Cardiac muscle cell (in vitro differentiated cells and primary cell): ENCODE measurements at regions not wholly inside any gene's neighbourhood (a gene's known extent, or its start where the extent isn't known, plus 50 kb on each side); places are given as distances from the start of the nearest gene placed in this dataset.

Experiments
- DNase-seq, 2 donors: peaks; one replicate each; pipeline versions ENCODE4 v3.0.0 to v3.0.0-alpha.2; 2010 to 2017; ENCODE audit warnings: low read depth in 1 of 2, low spot score in 1 of 2
- H3K27ac ChIP-seq: fragments of 200-600 bp; sonication (generic); 2 replicates; pipeline ENCODE4 v1.5.1; 2016
- H3K27me3 ChIP-seq: fragments of 200-600 bp; sonication (generic); 2 replicates; pipeline ENCODE4 v1.6.0; 2016; ENCODE audit warnings: control low read depth
- H3K36me3 ChIP-seq: fragments of 200-600 bp; sonication (generic); 2 replicates; pipeline ENCODE4 v1.5.1; 2016; ENCODE audit warnings: control low read depth
- H3K4me1 ChIP-seq: fragments of 200-600 bp; sonication (generic); 2 replicates; pipeline ENCODE4 v1.8.1; 2017; ENCODE audit warnings: low read depth, mild to moderate bottlenecking, mixed run types
- H3K4me3 ChIP-seq: fragments of 200-600 bp; sonication (generic); 2 replicates; pipeline ENCODE4 v1.5.1; 2016; ENCODE audit warnings: mild to moderate bottlenecking
- H3K9me3 ChIP-seq: fragments of 200-600 bp; sonication (generic); 2 replicates; pipeline ENCODE4 v1.5.1; 2017; ENCODE audit warnings: low read depth, mild to moderate bottlenecking, control low read depth
- TF ChIP-seq, protein P1 (sequence below): IDR thresholded peaks from 2 replicates; pipeline ENCODE4 v1.5.1; 2012; ENCODE audit warnings: low read depth, mild to moderate bottlenecking, low read length

DNA sequence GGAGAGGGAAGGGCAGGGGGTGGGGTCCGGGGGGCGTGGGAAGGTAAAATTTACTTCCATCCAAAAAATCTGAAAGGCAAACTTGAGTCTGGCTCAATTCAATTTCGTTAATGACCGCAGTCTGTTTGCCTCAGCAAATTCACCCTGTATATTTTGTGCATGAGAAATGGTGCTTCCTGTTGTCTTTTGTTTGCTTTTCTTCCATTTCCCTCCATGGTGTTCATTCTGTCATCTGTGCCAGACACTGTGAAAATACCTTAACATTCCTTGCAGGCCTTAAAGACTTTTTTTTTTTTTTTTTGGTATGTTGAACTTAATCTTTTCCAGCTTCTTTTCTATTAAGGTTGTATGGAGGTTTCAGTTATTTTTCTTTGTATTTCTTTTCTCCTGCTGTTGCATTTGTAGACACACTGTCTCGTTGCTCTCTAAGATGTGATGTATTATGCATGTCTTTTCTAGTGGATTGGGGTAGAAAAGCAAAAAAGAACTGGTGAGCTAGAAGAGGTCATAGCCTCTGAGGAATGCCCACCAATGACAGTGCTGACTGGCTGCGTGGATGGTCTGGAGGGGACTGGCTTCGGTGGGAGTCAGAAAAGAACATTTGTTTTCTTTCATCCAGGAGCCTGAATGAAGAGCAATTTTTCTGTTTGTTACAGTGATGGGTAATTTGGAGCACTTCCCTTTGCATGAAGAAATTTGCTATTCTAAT, 585.0 kb upstream of the MAP3K7 start:
- Histone ChIP-seq H3K27ac (no peak overlapping the region), H3K4me3 (no peak overlapping the region), H3K27me3 (no peaks in the 10 kb centered on the region), H3K4me1 (no peaks in the 10 kb centered on the region), H3K9me3 (no peaks in the 10 kb centered on the region), H3K36me3 (no peaks in the 10 kb centered on the region)
- DNase-seq = no peak
- TF ChIP-seq, protein P1, sequence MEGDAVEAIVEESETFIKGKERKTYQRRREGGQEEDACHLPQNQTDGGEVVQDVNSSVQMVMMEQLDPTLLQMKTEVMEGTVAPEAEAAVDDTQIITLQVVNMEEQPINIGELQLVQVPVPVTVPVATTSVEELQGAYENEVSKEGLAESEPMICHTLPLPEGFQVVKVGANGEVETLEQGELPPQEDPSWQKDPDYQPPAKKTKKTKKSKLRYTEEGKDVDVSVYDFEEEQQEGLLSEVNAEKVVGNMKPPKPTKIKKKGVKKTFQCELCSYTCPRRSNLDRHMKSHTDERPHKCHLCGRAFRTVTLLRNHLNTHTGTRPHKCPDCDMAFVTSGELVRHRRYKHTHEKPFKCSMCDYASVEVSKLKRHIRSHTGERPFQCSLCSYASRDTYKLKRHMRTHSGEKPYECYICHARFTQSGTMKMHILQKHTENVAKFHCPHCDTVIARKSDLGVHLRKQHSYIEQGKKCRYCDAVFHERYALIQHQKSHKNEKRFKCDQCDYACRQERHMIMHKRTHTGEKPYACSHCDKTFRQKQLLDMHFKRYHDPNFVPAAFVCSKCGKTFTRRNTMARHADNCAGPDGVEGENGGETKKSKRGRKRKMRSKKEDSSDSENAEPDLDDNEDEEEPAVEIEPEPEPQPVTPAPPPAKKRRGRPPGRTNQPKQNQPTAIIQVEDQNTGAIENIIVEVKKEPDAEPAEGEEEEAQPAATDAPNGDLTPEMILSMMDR = no peak

DNA sequence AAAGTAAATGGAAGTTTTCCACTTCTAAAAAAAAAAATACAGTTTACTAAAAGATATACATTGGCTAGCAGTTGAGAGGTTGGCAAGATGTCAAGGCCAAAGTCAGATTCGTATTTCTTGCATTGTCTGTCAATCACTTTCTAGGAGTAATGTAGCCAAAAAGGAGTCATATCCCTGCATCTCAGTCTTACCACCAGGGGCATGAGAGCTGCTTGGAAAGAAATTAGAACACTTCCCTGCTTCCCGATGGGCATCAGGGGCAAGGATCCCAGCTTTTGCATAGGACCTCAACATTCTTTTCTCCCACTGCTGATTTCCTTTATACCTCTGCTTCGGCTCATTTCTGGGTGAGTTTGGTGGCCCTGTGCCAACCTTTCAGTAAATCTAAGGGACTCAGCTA, 581.0 kb upstream of the MAP3K7 start:
- TF ChIP-seq, protein P1 = peak; percentile 36
- Histone ChIP-seq H3K4me3 (no peak overlapping the region), H3K4me1 (no peaks in the 10 kb centered on the region), H3K27ac (no peak overlapping the region), H3K36me3 (no peaks in the 10 kb centered on the region), H3K27me3 (no peaks in the 10 kb centered on the region), H3K9me3 (no peaks in the 10 kb centered on the region)
- peak in 1 of 2 donors; percentile 8 for DNase-seq

DNA sequence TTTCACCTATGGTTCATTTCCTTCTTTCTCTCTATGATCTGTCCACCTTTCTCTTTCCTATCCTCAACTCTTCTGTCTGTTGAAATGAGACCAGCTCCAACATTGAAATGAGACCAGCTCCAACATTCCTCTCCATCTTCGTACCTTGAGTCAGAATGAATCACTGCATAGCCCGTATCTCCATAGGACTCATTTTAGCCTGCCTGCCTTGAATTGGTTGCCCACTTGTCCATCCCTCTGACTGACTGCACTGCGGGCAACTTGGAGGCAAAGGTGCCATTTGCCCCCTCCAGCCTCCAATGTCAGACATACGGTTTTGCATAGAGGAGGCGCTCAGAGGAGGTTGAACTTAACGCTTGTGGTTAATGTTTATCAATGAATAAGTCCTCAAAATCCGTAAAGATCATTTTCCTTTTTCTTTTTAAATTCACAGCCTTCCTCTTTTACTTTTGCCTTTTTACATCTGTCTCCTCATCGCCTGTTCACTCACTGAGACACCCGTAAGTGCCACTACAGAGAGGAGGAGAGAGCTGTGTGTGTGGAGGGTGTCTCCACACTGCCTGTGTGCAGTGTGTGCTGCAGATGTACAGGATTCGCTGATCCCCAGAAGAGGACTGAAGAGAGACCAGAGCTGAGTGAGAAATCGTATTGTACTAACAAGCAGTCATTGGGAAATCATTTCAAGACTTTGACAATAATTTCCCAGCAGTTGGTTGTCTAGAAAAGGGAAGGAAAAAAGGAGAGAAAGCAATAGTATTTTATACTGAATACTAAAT, 579.6 kb upstream of the MAP3K7 start:
- TF ChIP-seq, protein P1 = no peak
- no peak overlapping the region for H3K27ac ChIP-seq
- DNase-seq = no peak
- H3K27me3 ChIP-seq = no peaks in the 10 kb centered on the region
- H3K36me3 ChIP-seq = no peaks in the 10 kb centered on the region
- no peaks in the 10 kb centered on the region for H3K4me1 ChIP-seq
- no peak overlapping the region for H3K4me3 ChIP-seq
- H3K9me3 ChIP-seq = no peaks in the 10 kb centered on the region

DNA sequence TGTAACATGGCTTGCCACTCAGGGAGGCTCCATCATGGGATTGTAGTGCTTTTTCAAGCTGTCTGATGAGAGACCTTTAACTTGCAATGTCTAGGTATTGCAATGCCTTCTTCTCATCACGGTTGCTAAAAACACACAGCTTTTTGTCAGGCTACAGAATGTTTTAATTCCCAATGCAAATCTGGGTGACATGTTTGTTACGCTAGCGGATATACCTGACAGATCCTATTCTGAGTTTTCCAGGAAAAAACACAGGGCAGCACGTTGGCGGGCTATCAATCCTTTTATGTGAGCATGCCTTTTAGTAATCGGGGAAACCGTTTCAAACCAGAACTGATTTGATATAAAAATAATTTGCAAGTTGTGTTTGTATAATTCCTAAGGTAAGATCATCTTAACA, 577.2 kb upstream of the MAP3K7 start:
- Histone ChIP-seq H3K4me3 (no peak overlapping the region), H3K9me3 (no peaks in the 10 kb centered on the region), H3K27me3 (no peaks in the 10 kb centered on the region), H3K27ac (no peak overlapping the region), H3K36me3 (no peaks in the 10 kb centered on the region), H3K4me1 (no peaks in the 10 kb centered on the region)
- TF ChIP-seq, protein P1 = no peak
- DNase-seq = no peak

DNA sequence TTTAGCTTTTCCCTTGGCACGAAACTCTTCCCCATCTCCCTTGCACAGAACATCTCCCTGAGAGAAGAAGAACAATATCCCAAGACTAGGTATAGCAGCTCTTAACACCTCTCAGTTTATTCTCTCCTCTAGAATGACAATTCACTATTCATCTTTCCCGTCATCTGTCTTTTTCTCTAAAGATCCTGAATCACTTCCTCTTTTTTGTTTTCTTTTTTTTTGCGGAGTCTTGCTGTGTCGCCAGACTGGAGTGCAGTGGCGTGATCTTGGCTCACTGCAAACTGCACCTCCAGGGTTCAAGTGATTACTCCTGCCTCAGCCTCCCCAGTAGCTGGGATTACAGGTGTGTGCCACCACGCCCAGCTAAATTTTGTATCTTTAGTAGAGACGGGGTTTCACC, 574.4 kb upstream of the MAP3K7 start:
- H3K27me3 ChIP-seq = no peaks in the 10 kb centered on the region
- no peak overlapping the region for H3K27ac ChIP-seq
- H3K4me3 ChIP-seq = no peak overlapping the region
- H3K4me1 ChIP-seq = no peaks in the 10 kb centered on the region
- no peak for DNase-seq
- no peaks in the 10 kb centered on the region for H3K9me3 ChIP-seq
- TF ChIP-seq, protein P1 = no peak
- no peaks in the 10 kb centered on the region for H3K36me3 ChIP-seq
